Neural cell (in vitro differentiated cells): ENCODE measurements at regions not wholly inside any gene's neighbourhood (a gene's known extent, or its start where the extent isn't known, plus 50 kb on each side); places are given as distances from the start of the nearest gene placed in this dataset.

Experiments
- H2AFZ ChIP-seq: fragments of 200-600, 300-800 bp; sonication (generic), shearing (Covaris generic); 2 replicates; pipeline ENCODE4 v1.6.0; 2014; ENCODE audit warnings: low read depth, mild to moderate bottlenecking, antibody characterized with exemption, low read length, moderate library complexity
- H3F3A ChIP-seq: fragments of 200-600 bp; shearing (Covaris generic); 2 replicates; pipeline ENCODE4 v1.6.1; 2016; ENCODE audit warnings: mild to moderate bottlenecking, moderate library complexity, mixed read lengths, antibody characterized with exemption, low read length; ENCODE audit not compliant: insufficient read depth, poor library complexity, severe bottlenecking
- H3K27ac ChIP-seq: fragments of 200-600, 300-800 bp; sonication (generic), shearing (Covaris generic); 2 replicates; pipeline ENCODE4 v1.5.1; 2014; ENCODE audit warnings: mild to moderate bottlenecking, low read length, moderate library complexity
- H3K27me3 ChIP-seq: fragments of 300-800, 200-600 bp; sonication (generic), shearing (Covaris generic); 2 replicates; pipeline ENCODE4 v1.6.0; 2014; ENCODE audit warnings: mild to moderate bottlenecking, low read depth, low read length, moderate library complexity; ENCODE audit not compliant: insufficient read depth
- H3K36me3 ChIP-seq: fragments of 300-800, 200-600 bp; sonication (generic), shearing (Covaris generic); 2 replicates; pipeline ENCODE4 v1.5.1; 2014; ENCODE audit warnings: mild to moderate bottlenecking, antibody characterized with exemption, low read length, moderate library complexity; ENCODE audit not compliant: insufficient read depth
- H3K4me2 ChIP-seq: fragments of 300-800, 200-600 bp; sonication (generic), shearing (Covaris generic); 2 replicates; pipeline ENCODE4 v1.6.0; 2014; ENCODE audit warnings: mild to moderate bottlenecking, low read length
- H3K4me3 ChIP-seq: fragments of 300-800, 200-600 bp; sonication (generic), shearing (Covaris generic); 2 replicates; pipeline ENCODE4 v1.5.1; 2014; ENCODE audit warnings: mild to moderate bottlenecking, low read length, moderate library complexity
- H3K79me2 ChIP-seq: fragments of 200-600 bp; shearing (Covaris generic); replicated peaks from 2 replicates; pipeline ENCODE4 v1.6.0; 2014; ENCODE audit warnings: mild to moderate bottlenecking, low read length, moderate library complexity; ENCODE audit not compliant: insufficient read depth
- H3K9ac ChIP-seq: fragments of 300-800, 200-600 bp; sonication (generic), shearing (Covaris generic); 2 replicates; pipeline ENCODE4 v1.6.1; 2016; ENCODE audit warnings: mild to moderate bottlenecking, low read length, mixed read lengths
- H3K9me2 ChIP-seq: fragments of 200-600 bp; shearing (Covaris generic); 2 replicates; pipeline ENCODE4 v1.6.1; 2016; ENCODE audit warnings: mild to moderate bottlenecking, low read length, mixed read lengths; ENCODE audit not compliant: insufficient read depth
- H3K9me3 ChIP-seq: fragments of 200-600, 300-800 bp; sonication (generic), shearing (Covaris generic); 2 replicates; pipeline ENCODE4 v1.6.1; 2016; ENCODE audit warnings: mild to moderate bottlenecking, mixed run types, low read length, moderate library complexity, mixed read lengths
- H4K20me1 ChIP-seq: fragments of 200-600 bp; shearing (Covaris generic); 2 replicates; pipeline ENCODE4 v1.6.1; 2016; ENCODE audit warnings: mild to moderate bottlenecking, mixed run types; ENCODE audit not compliant: insufficient read depth
- CTCF ChIP-seq: fragments of 450-650 bp; IDR thresholded peaks from 2 replicates; pipeline ENCODE4 v1.5.1; 2014; ENCODE audit warnings: antibody characterized with exemption, mild to moderate bottlenecking, moderate library complexity; ENCODE audit not compliant: poor library complexity, severe bottlenecking
- EP300 ChIP-seq: fragments of 450-650 bp; conservative IDR thresholded peaks from 2 replicates; pipeline ENCODE4 v1.6.1; 2014; ENCODE audit warnings: antibody characterized with exemption, mild to moderate bottlenecking, moderate library complexity; ENCODE audit not compliant: poor library complexity, severe bottlenecking
- EZH2 ChIP-seq: fragments of 200-600, 300-800 bp; shearing (Covaris generic), sonication (generic); IDR thresholded peaks from 2 replicates; pipeline ENCODE4 v1.6.1; 2014; ENCODE audit warnings: antibody characterized with exemption, low read length, borderline replicate concordance, mild to moderate bottlenecking; ENCODE audit not compliant: insufficient read depth, poor library complexity, severe bottlenecking
- MXI1 ChIP-seq: fragments of 450-650 bp; conservative IDR thresholded peaks from 2 replicates; pipeline ENCODE4 v1.6.1; 2014; ENCODE audit warnings: antibody characterized with exemption, mild to moderate bottlenecking; ENCODE audit not compliant: poor library complexity, severe bottlenecking
- POLR2AphosphoS5 ChIP-seq: IDR thresholded peaks from 2 replicates; pipeline ENCODE4 v1.6.1; 2012
- RAD21 ChIP-seq: fragments of 450-650 bp; conservative IDR thresholded peaks from 2 replicates; pipeline ENCODE4 v1.6.1; 2014; ENCODE audit warnings: antibody characterized with exemption, mild to moderate bottlenecking, moderate library complexity
- REST ChIP-seq: IDR thresholded peaks from 2 replicates; pipeline ENCODE4 v1.6.1; 2012; ENCODE audit warnings: borderline replicate concordance
- SMC3 ChIP-seq: fragments of 450-650 bp; conservative IDR thresholded peaks from 2 replicates; pipeline ENCODE4 v1.6.1; 2014; ENCODE audit warnings: antibody characterized with exemption, mild to moderate bottlenecking, moderate library complexity; ENCODE audit not compliant: poor library complexity
- TAF1 ChIP-seq: IDR thresholded peaks from 2 replicates; pipeline ENCODE4 v1.6.1; 2012; ENCODE audit warnings: low read depth

- Histone ChIP-seq H3K9ac (no peak overlapping the region), H3F3A (no peaks in the 10 kb centered on the region), H4K20me1 (no peaks in the 10 kb centered on the region), H3K4me3 (no peak overlapping the region), H3K36me3 (no peaks in the 10 kb centered on the region), H3K9me2 (no peaks in the 10 kb centered on the region), H3K4me2 (no peak overlapping the region), H3K9me3 (no peaks in the 10 kb centered on the region), H2AFZ (no peak overlapping the region), H3K27ac (no peak overlapping the region), H3K27me3 (no peaks in the 10 kb centered on the region), H3K79me2 (no peaks in the 10 kb centered on the region)
- no peak for TF ChIP-seq EP300
- TF ChIP-seq POLR2AphosphoS5, result no peak
- TF ChIP-seq EZH2, result no peak
- no peak for TF ChIP-seq REST
- TF ChIP-seq RAD21, result no peak
- no peak for TF ChIP-seq CTCF
- no peak for TF ChIP-seq SMC3
- TF ChIP-seq MXI1, result no peak
- no peak for TF ChIP-seq TAF1
These were observed 482.4 kb downstream of the OMA1 start for GRCh38 chr1:58064166-58064565.

GRCh38 chr1:58063095-58063494, 483.4 kb downstream of the OMA1 start:
- Histone ChIP-seq H3K27ac (no peak overlapping the region), H3K79me2 (no peaks in the 10 kb centered on the region), H2AFZ (no peak overlapping the region), H4K20me1 (no peaks in the 10 kb centered on the region), H3K9ac (no peak overlapping the region), H3F3A (no peaks in the 10 kb centered on the region), H3K4me2 (no peak overlapping the region), H3K9me2 (no peaks in the 10 kb centered on the region), H3K9me3 (no peaks in the 10 kb centered on the region), H3K27me3 (no peaks in the 10 kb centered on the region), H3K4me3 (no peak overlapping the region), H3K36me3 (no peaks in the 10 kb centered on the region)
- TF ChIP-seq CTCF, result no peak
- no peak for TF ChIP-seq RAD21
- TF ChIP-seq EZH2, result no peak
- TF ChIP-seq SMC3, result no peak
- TF ChIP-seq EP300, result no peak
- TF ChIP-seq TAF1, result no peak
- TF ChIP-seq MXI1, result no peak
- no peak for TF ChIP-seq POLR2AphosphoS5
